A549 (cell line): ENCODE measurements at regions not wholly inside any gene's neighbourhood (a gene's known extent, or its start where the extent isn't known, plus 50 kb on each side); places are given as distances from the start of the nearest gene placed in this dataset.

ENCODE experiments used
- CTCF ChIP-seq: fragments of >200 bp; sonication (Bioruptor Twin); formaldehyde crosslinking; IDR thresholded peaks from 3 replicates; pipeline ENCODE4 v1.5.1; 2016
- EHF ChIP-seq: fragments of 250-450 bp; sonication (Bioruptor Pico); IDR thresholded peaks from 2 replicates; pipeline ENCODE4 v1.5.0; 2020; ENCODE audit warnings: mild to moderate bottlenecking
- MYC ChIP-seq: IDR thresholded peaks from 2 replicates; pipeline ENCODE4 v1.6.1; 2012; ENCODE audit warnings: mild to moderate bottlenecking, inconsistent platforms, low read length, improper control_type of control experiment, borderline replicate concordance
- POLR2A ChIP-seq: IDR thresholded peaks from 2 replicates; pipeline ENCODE4 v1.6.1; 2012; ENCODE audit warnings: mild to moderate bottlenecking, low read length
- RCOR1 ChIP-seq: fragments of 150-350 bp; IDR thresholded peaks from 2 replicates; pipeline ENCODE4 v1.6.1; 2014; ENCODE audit warnings: antibody characterized with exemption, low read length, low read depth
- SREBF2 ChIP-seq: fragments of 450-650 bp; IDR thresholded peaks from 2 replicates; pipeline ENCODE4 v1.6.1; 2014; ENCODE audit warnings: mild to moderate bottlenecking, moderate library complexity
- TF ChIP-seq, protein P1 (sequence below): IDR thresholded peaks from 2 replicates; pipeline ENCODE4 v1.6.1; 2012

DNA sequence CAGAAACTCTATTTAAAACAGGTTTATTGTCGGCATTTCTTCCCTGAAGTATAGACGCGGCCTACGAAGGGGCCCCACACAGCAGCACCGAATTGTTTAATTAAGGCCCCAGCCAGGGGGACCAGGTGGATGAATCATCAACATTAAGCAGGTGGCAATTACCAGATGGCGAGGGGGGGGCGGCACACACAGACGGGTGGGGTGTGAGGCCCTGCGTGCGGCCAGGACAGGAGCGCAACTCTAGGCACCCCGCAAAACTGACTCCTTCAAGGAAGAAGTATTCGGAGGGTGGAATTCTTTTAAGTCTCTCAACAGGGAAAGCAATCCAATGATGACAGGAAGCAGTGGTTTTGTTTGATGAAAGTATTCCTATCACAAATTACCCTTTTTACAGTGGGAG, 830.4 kb downstream of the GALR1 start:
- TF ChIP-seq CTCF: no peak
- no peak for TF ChIP-seq SREBF2
- TF ChIP-seq RCOR1: no peak
- no peak for TF ChIP-seq POLR2A
- no peak for TF ChIP-seq MYC
- TF ChIP-seq, protein P1, sequence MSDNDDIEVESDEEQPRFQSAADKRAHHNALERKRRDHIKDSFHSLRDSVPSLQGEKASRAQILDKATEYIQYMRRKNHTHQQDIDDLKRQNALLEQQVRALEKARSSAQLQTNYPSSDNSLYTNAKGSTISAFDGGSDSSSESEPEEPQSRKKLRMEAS: no peak
- TF ChIP-seq EHF (CRISPR knock-in tag): no peak
